ENCODE measurements at regions not wholly inside any gene's neighbourhood (a gene's known extent, or its start where the extent isn't known, plus 50 kb on each side); places are given as distances from the start of the nearest gene placed in this dataset.
A peak's percentile ranks its signal among the peaks of the same experiment; 100 is the strongest.

- DNase-seq: no peak
These were observed 181.1 kb downstream of the BTG1 start for GRCh38 chr12:91964501-91964900.

DNA sequence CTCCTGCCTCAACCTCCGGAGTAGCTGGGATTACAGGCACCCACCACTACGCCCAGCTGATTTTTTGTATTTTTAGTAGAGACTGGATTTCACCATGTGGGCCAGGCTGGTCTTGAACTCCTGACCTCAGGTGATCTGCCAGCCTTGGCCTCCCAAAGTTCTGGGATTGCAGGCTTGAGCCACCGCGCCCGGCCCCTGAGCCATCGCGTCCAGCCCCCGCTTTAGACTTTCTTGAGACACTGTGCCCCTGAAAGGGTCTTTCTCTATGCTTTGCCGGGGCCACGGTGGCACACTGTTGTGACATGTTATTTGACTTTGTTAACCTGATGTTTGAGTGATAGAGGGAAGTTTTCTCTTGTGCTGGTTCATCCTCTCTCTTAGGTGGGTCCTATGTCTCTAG lies 186.4 kb downstream of the BTG1 start:
- no peak for DNase-seq

DNA sequence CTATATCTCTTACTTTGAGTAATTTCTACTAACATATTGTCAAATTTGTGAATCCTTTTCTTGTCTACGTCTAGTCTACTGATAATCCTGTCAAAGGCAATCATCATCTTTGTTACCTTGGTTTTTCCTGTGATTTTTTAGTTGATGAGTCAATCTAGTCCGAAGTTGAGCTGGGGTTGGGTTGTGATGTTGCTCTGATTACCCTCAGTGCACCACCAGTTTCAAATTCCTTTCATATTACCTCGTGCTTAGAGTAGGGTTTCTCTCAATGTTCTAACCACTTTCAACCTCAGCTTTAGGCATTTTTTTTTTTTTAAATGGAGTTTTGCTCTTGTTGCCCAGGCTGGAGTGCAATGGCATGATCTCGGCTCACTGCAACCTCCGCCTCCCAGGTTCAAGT lies 186.8 kb downstream of the BTG1 start:
- no peak for DNase-seq

GRCh38 chr12:91954747-91955146 lies 190.9 kb downstream of the BTG1 start:
- DNase-seq: no peak

DNA sequence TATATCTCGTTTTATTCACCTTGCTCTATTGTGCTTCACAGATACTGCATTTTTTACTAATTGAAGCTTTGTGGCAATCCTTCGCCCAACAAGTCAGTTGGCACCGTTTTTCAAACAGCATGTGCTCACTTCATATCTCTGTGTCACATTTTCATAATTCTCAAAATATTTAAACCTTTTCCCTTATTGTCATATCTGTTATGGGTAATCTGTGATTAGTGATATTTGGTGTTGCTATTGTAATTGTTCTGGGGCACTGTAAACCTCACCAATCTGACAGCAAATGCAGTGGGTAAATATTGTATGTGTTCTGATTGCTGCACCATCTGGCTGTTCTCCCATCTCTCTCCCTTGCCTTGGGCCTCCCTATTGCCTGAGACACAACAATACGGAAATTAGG lies 191.3 kb downstream of the BTG1 start:
- DNase-seq: no peak

GRCh38 chr12:91952916-91953315 lies 192.7 kb downstream of the BTG1 start:
- no peak for DNase-seq

DNA sequence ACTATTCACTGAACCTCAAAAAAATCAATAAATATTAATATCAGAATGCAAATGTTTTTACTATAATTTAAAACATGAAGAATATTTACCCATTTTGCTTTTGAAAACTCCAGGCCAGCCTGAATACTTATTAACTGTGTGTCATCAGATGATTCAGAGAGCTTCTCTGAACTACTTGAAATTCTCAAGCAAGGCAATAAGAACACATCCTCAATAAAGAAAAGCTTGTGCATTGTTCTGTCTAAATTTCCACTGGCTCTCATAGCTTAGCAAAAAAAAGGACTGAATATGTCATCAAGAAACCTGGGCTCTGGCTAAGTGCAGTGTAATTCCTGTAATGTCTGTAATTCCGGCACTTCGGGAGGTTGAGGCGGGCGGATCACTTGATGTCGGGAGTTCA lies 194.1 kb downstream of the BTG1 start:
- no peak for DNase-seq

GRCh38 chr12:91948504-91948903 lies 197.1 kb downstream of the BTG1 start:
- DNase-seq: peak; percentile 21

DNA sequence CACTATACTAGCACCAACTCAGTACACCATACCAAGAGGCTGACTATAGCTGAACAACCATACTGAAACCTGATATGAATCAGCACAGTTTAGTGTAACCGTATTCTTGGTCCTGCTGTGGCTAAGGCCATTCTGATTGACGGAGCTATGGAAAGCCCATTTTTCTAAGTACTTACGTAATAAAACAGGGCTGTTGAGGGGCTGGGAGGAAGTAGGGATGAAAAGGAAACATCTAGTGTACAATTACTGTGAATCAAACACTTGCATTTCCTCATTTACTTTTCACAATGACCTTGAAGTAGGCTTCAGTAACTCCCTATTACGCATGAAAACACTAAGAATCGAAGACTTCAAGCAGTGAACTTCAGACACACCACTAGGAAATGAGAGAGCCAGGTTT lies 198.2 kb downstream of the BTG1 start:
- DNase-seq: no peak

DNA sequence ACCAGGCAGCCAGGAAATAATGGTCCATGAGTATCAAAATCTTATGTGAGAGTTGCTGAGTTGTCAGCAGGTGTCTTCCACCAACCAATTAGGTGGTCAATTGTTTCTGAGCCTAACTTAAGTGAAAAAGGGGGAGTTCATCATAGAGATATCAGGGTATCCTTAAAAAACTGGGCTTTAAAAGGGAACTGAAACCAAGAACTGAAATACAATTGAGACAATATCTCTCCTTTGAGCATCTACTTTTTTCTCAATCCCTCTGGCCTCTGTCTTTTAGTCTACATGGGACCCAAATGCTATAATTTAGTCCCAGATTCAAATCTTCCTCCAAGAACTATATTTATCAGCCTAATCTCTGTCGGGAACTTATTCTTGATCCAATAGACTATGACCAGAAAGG lies 201.0 kb downstream of the BTG1 start:
- DNase-seq: no peak

GRCh38 chr12:91940826-91941570 lies 204.6 kb downstream of the BTG1 start:
- no peak for DNase-seq

DNA sequence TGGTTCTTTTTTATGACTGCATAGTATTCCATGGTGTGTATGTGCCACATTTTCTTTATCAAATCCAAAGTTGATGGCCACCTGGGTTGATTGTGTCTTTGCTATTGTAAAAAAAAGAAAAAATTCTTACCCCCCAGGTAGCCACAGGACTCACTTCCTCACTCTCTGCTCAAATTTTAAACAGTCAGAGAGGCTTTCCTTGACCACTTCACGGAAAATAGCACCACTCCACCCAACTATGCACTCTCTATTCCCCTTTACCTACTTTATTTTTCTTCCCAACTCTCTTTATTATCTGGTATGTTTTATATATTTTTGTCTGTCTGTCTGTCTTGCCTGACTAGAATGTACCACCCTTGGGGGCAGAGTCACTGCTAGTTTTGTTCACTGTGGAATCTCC lies 205.3 kb downstream of the BTG1 start:
- DNase-seq: no peak

- DNase-seq: no peak
These were observed 207.9 kb downstream of the BTG1 start for GRCh38 chr12:91937706-91938105.

GRCh38 chr12:91937009-91937408 lies 208.6 kb downstream of the BTG1 start:
- DNase-seq: no peak

- DNase-seq: no peak
These were observed 210.3 kb downstream of the BTG1 start for GRCh38 chr12:91935296-91935695.

GRCh38 chr12:91931111-91931510 lies 214.5 kb downstream of the BTG1 start:
- no peak for DNase-seq

DNA sequence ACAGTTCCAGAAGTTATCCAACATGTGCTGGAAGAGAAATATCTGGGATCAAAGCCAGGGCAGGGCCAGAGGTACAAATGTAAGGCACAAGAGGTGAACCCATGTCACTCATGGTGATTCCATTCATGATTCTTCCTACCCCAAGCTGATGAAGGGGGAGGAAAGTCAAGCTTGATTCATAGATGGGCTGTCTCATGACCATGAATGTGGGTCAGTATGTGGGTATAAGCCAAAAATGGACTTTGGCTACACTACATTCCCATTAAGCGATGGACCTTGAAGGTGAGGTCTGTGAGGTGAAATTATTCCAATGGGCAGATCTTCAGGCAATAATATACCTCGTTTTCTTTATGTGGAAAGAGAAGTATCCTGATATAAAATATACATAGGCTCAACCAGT lies 217.1 kb downstream of the BTG1 start:
- DNase-seq: no peak

- DNase-seq: no peak
These were observed 218.8 kb downstream of the BTG1 start for GRCh38 chr12:91926848-91927247.

DNA sequence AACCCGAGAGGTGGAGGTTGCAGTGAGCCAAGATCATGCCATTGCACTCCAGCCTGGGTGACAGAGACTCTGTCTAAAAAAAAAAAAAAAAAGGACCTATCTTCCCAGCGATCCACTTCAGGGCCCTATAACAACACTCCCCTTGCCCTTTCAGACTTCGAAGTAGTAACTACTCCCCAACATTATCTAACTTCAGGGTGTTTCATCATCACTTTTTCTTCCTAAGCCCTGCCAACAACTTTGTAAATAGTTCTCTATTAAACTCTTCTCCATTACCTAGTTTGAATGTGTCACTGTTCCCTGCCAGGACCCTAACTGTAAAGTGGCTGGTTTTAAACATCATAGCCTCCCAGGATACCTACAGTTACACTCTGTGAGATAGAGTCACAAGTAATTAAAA lies 220.8 kb downstream of the BTG1 start:
- no peak for DNase-seq

DNA sequence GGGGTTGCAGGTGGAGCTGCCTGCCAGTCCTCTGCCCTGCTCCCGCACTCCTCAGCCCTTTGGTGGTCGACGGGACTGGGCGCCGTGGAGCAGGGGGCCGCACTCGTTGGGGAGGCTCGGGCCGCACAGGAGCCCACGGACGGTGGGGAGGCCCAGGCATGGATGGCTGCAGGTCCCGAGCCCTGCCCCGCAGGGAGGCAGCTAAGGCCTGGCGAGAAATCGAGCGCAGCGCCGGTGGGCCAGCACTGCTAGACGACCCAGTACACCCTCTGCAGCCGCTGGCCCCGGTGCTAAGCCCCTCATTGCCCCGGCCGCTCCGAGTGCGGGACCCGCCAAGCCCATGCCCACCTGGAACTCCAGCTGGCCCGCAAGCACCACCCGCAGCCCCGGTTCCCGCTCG lies 221.8 kb downstream of the BTG1 start:
- no peak for DNase-seq

DNA sequence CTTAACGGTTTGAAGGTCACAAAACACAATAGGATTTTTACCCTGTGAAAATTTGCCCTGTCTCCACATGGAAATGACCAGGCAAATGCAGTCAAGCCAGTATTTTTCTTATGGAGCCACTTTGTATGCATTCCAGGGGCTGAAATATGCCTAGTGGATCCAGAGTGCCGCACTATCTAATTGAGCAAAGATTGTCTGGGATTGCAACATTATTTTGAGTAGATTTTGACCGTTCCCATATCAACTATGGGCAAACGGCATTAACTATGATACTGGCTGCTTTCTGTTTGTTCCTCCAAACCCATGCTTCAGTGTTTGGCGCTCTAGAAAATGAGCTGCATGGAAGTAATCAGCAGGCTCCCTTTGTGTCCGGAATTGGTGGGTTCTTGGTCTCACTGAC lies 223.0 kb downstream of the BTG1 start:
- no peak for DNase-seq

GRCh38 chr12:91922139-91922538 lies 223.5 kb downstream of the BTG1 start:
- DNase-seq: no peak

GRCh38 chr12:91921555-91921954 lies 224.1 kb downstream of the BTG1 start:
- DNase-seq: no peak

DNA sequence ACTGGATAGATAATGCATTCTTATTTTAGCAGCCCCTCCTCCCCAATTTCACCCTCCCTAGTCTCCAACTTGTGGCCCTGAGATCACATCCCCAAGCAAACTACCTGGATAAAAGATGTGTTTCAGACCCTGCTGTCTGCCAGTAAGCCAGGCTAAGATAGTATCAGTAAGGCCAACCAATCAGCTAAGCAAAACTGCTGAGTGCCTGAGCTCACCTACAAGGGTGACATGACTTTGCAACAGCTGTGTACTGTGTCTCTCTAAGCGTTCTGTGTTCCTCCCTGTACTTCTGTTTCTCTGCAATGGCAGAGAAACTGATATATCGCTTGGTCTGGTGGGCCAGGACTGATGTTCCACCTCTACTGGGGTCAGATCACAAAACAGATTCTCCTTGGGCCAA lies 224.9 kb downstream of the BTG1 start:
- no peak for DNase-seq

DNA sequence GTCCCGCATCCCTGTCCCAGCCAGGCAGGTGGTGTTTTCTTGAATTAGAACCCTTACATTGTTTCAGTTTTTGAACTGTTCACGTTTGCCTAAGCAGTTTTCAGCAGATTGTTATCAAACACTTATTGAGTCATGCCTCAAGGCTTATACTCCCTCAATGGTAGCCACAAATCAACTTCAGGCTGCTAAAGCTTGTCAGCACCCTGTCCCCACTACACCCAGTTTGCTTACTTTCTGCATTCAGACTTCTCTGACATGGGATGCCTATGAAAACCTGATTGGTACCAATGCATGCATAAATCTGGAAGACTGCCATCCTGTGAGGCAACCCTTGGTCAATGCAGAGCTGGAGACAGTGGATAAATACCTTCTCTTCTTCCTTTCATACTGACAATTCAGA lies 225.4 kb downstream of the BTG1 start:
- no peak for DNase-seq

GRCh38 chr12:91918431-91918830 lies 227.2 kb downstream of the BTG1 start:
- DNase-seq: no peak
